Left kidney (tissue), 1 donor: ENCODE measurements at regions not wholly inside any gene's neighbourhood (a gene's known extent, or its start where the extent isn't known, plus 50 kb on each side); places are given as distances from the start of the nearest gene placed in this dataset.

Experiments
- DNase-seq: peaks from one replicate; pipeline ENCODE4 v3.0.0-alpha.2; 2013

- DNase-seq, result no peak
These were observed 214.7 kb downstream of the RAD51AP2 start for GRCh38 chr2:17303521-17303920.

DNA sequence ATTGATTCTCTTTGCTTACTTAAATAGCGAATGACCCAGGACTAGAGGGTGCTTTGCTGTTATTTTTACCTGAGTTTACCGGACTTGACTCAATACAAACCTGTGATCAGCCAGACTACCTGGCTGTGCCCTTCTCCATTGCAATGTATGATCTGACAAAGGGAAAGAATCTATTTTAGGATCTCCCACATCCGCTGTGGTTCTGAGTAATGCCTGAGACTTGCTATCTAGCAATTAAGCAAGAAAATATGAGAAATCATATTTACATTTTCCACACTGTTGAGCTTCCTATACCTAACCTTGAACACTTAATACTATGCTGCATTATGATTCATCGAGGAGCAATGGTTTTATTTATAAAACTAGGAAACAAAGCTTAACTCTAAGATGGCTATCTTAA lies 215.2 kb downstream of the RAD51AP2 start:
- DNase-seq, result no peak

GRCh38 chr2:17302281-17302680 lies 216.0 kb downstream of the RAD51AP2 start:
- no peak for DNase-seq

DNA sequence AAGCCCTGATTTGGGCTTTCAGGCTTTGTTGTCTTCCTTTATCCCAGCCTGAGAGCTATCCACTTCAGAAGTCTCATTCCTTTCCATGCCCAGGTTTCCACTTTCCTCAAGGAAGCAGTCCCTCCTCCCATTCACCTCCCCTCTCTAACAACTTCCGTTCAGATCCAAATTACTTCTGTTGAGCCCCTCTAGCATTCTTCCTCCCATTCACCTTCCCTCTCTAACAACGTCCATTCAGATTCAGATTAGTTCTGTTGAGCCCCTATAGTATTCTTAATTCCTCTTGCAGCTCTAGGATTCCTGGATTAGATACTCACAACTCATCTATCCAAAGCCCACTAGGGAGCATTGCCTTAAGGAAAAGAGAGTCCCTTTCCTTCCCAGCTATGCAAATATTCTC lies 216.8 kb downstream of the RAD51AP2 start:
- DNase-seq, result no peak

- no peak for DNase-seq
These were observed 218.2 kb downstream of the RAD51AP2 start for GRCh38 chr2:17299891-17300540.

DNA sequence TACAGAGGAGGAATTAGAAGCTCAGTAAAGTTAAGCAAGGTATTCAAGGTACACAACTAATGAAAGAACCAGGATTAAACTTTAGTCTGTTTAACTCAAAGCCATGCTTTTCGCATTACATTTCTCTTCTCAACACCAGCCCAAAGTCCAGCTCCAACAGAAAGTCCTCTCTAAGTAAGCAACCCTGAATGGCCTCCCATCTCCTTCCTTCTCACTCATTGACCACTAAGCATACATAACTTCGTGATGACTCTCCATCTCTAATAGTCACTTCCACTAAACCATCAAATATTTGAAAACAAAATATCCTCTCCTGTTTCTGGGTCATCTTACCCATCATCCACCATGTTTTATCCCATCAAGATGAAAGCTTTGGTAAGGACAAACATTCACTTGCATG lies 219.8 kb downstream of the RAD51AP2 start:
- DNase-seq, result no peak

DNA sequence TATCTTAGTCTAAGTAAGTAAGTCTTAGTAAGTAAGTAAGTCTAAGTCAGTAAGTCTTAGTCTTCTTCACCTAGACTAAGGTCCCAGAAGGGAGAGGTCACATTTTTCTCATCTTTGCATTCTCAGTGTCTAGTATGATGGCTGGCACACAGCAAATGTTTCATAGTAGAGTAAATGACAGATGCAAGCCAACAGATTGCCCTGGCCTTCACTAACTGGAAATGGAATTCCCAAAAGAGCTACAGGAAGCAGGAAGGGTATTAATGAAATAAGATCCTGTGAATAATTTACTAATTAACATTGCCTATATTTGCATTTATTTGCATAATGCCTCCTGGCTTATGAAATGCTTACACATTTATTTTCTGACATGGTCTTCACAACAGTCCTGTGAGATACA lies 221.6 kb downstream of the RAD51AP2 start:
- no peak for DNase-seq

DNA sequence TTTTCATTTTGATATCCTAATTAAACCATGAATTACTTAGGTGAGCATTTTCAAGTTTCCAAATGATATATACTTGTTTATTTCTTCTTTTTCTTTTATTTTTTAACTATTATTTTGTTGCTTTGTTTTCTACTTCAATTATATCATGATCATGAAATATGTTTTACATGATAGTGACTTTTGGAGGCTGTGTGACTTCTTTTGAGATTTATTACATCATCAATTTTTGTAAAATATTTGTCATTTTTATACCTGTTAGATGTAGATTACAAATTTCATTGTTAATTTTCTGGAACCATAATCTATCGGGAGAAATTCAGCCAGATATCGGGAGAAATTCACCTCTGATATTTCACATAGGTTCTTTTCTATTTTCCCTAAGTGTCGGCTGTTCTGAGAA lies 228.6 kb downstream of the RAD51AP2 start:
- DNase-seq, result no peak

DNA sequence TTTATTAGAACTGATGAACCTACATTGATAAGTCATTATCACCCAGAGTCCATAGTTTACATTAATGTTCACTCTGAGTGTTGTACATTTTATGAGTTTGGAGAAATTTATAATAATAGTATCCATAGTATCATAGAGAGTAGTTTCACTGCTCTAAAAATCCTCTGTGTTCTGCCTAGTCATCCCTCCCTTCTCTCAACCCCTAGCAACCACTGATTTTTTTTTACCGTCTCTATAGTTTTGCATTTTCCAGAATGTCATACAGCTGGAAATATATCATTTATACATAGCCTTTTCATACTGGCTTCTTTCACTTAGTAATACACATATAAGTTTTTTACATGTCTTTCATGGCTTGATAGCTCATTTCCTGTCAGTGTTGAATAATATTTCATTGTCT lies 231.1 kb downstream of the RAD51AP2 start:
- no peak for DNase-seq

DNA sequence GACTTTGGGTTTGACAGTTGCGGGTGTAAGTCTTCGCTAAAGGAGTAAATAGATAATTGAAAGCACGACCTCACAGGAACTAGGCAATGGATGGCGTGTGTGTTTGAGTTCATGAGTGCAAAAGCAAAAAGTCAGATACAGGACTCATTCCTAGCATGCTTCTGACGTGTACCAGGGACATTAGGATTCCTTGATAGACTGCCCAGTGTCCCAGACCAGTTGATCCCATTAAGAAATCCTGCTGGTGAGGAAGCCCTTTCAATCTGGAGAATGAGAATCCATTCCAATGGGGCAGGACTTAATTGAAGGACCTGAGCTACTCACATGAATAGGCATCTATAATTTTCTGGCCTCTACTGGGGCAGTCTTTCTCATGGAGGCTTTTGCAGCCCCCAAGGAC lies 235.4 kb downstream of the RAD51AP2 start:
- no peak for DNase-seq

DNA sequence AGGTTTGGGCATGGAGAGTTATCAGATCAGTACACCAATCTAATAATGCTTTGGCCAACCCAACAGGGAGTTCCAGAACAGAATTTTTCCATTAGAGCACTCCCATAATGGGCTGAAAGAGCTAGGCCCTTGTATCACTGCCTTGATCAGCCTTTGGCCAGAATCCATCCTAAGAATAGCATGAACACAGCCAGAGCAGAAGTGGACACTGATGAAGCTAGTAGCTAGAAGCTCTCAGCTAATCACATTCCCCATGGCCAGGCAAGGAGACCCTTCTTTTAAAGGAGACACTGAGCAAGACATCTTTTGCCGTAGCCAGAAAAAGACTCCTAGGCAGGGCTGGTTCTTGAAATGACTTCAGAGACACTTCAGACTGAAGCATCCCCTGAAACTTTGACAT lies 236.0 kb downstream of the RAD51AP2 start:
- DNase-seq, result no peak

GRCh38 chr2:17276220-17276619 lies 242.0 kb downstream of the RAD51AP2 start:
- no peak for DNase-seq

DNA sequence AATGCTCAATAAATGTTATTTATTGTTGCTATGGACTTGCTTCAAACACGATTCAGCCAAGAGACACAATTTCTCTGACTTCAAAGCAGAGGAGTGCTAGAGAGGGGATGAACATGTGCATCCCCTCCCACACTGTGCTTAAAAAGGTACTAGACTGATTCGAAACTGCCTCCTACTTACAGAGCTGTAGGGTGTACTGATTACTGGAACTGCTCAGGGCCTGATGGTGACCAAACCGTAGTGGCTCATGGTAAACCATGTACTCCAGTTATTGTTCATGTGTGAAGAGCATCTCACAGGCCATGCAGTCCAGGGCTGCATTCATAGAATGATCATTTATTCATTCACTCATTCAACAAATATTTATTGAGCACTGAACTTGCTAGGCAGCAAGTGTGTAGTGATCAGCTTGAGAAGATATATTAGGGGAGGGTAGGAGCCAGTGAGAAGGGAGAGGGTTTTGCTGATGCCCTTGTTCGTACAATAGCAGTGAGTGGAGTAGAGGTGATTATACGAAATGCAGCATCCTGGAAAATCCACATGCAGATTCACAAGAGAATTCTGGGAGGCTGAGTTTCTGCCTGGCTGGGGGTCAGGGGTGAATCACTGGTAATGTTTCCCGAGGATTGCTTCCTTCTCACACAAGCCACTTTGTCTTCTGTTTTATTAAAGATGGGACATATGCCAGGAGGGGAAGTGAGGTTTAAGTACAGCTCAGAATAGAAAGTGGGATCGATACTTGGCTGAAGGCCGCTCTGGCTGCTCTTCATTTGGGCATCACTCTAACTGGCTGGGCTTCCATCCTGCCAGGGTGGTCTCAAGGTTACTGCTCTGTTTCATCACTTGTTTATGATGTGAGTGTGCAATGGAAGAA lies 245.4 kb downstream of the RAD51AP2 start:
- DNase-seq, result no peak

DNA sequence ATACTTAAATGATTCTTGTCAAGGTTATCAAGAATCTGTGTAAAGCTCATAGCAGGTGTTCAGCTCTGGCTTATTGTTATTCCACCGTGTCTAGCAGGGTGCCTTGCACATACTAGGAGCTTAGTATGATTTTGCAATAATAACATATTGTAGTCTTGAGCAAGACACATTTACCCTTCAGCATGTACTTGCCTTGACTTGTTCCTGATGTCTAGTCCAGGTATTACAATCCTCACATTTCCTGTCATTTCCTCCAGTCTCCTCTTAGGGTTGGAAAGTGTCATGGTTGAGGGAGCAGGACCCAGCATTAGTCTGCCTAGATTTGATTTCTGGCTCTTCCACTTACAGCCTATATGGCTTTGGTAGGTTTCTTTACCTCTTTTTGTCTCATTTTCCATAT lies 246.1 kb downstream of the RAD51AP2 start:
- no peak for DNase-seq

DNA sequence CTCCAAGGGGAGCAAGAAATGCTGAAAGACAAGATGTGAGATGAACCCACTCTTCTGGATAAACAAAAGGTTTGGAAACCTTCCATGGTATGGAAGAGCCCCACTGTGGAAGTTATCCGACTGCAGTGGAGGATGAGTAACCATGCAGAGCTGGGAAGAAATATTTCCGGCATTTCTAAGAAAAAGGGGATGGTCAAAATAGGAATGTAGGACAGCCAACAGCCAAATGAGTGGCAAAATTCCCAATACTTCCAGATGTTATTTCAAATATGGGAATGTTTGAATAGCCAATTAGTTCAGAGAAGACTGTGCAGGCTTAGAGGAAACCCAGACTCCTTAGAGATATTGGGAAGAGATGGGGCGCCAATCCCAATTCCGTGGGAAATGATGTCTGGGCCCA lies 246.8 kb downstream of the RAD51AP2 start:
- no peak for DNase-seq

- no peak for DNase-seq
These were observed 247.3 kb downstream of the RAD51AP2 start for GRCh38 chr2:17270894-17271293.

DNA sequence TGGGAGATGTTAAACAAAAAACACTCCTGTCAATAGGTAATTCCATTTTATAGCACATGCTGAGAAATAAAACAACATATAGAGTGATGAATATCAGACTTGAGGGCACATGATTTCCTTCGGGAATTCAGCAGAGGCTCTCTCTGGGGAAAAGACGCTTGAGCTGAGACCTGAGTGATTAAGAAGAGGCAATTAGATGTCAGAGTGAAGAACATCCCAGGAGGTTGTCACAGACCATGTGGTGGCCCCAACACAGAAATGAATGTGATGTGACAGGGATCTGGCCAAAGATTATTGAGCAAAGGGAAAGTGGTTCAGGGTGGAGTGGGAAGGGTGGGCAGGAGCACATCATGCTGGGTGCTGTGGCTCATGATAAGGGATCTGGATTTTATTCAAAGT lies 254.7 kb downstream of the RAD51AP2 start:
- DNase-seq, result no peak

- no peak for DNase-seq
These were observed 255.2 kb downstream of the RAD51AP2 start for GRCh38 chr2:17262854-17263569.

DNA sequence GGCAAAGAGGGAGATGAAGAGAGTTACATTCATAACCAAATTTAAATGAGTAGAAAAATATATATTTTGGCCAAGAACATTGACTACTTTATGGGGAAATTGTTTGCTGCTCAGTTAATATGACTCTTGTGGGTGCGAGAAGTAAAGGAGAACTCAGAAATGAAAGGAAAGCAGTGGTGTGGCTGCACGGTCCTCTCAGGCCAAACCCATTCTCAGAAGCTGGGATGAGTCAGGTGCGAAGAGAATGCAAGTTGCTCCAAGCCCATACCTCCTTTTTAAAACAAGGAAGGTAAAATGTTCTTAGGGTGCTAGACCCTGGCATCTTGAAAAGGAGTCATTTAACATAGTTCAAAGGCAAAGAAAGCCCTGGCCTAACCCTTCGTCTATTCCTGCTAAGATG lies 258.6 kb downstream of the RAD51AP2 start:
- no peak for DNase-seq

DNA sequence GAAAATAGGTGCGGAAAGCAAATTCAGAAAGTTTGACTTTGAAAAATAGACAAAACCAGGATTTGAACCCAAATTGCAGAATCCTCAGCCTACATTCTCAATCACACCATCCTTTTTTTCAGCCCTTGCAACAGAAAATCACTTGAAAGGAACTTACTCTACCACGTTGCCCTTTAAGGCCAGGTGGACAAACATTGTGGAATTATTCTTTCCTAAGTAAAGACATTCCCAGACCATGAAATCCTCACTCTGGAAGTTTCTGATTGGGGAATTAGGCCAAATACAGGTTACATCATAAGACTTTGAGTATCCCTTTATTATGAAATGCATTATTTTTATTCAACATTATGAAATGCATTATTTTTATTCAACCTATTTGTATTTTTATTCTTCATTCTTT lies 259.4 kb downstream of the RAD51AP2 start:
- DNase-seq, result no peak

- no peak for DNase-seq
These were observed 260.9 kb downstream of the RAD51AP2 start for GRCh38 chr2:17257189-17257909.

DNA sequence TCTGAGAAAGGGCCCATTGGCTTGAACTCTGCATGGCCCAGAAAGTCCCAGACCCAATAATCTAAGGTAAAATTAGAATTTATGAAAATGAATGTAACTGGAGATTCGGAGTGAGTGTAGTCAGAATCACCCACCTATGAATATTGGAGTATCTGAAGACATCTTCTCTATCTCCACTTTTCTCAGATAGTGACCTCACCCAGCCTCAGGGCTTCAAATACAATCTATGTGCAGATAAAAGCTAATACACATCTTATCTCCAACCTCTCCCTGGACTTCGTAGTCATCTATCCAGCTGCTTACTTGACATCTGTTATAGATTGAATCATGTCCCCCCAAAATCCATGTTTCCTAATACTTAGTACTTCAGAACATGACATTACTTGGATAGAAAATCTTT lies 263.2 kb downstream of the RAD51AP2 start:
- DNase-seq, result no peak

GRCh38 chr2:17254421-17254820 lies 263.8 kb downstream of the RAD51AP2 start:
- DNase-seq, result no peak
